B cell (primary cell): ENCODE measurements at regions not wholly inside any gene's neighbourhood (a gene's known extent, or its start where the extent isn't known, plus 50 kb on each side); places are given as distances from the start of the nearest gene placed in this dataset.

Experiments
- ATAC-seq: fragments of 200-7000 bp; cut with Tn5 transposase; one replicate; pipeline ENCODE4 v1.10.0; 2021; ENCODE audit warnings: low read depth, mild to moderate bottlenecking, moderate number of reproducible peaks, moderate library complexity
- CTCF ChIA-PET: fragments of 350-600 bp; sonication (Branson Sonifier 250); formaldehyde crosslinking; loops from one replicate; lab custom pipeline; 2021; ENCODE audit warnings: antibody characterized with exemption, inconsistent platforms; lab: Charles Lee
- POLR2A ChIA-PET: fragments of 350-600 bp; sonication (Branson Sonifier 250); formaldehyde crosslinking; loops from one replicate; lab custom pipeline; 2021; ENCODE audit warnings: antibody characterized with exemption; lab: Charles Lee
- DNase-seq: peaks from one replicate; pipeline ENCODE4 v3.0.0; 2013
- H2AFZ ChIP-seq: 2 replicates; pipeline ENCODE4 v1.6.1; 2012; ENCODE audit warnings: mild to moderate bottlenecking, low read depth, low read length; ENCODE audit not compliant: insufficient read depth, poor library complexity, severe bottlenecking
- H3K27ac ChIP-seq, 2 donors: 1 replicate in 1 of 2; 2 replicates in 1 of 2; pipeline ENCODE4 v1.5.1; 2012 to 2013; ENCODE audit warnings: low read length in 2 of 2, mild to moderate bottlenecking in 2 of 2, moderate library complexity in 1 of 2
- H3K27me3 ChIP-seq, 4 experiments: fragments of 200-600 bp in 1 of 4; sonication (generic) in 1 of 4; replicated peaks in 1 of 4; 1 replicate in 2 of 4; 2 replicates in 2 of 4; pipeline versions ENCODE4 v1.6.1 to v1.7.0; 2013 to 2016; ENCODE audit warnings: low read length in 3 of 4, mild to moderate bottlenecking in 2 of 4, mixed read lengths in 1 of 4, moderate library complexity in 1 of 4; ENCODE audit not compliant: insufficient read depth in 4 of 4, control insufficient read depth in 3 of 4; ENCODE audit errors: control extremely low read depth in 1 of 4
- H3K36me3 ChIP-seq, 2 experiments: replicated peaks in 1 of 2; 1 replicate in 1 of 2; 2 replicates in 1 of 2; pipeline versions ENCODE4 v1.6.1 to v1.7.1; 2013; ENCODE audit warnings: low read length in 1 of 2; ENCODE audit not compliant: insufficient read depth in 2 of 2, control insufficient read depth in 1 of 2; ENCODE audit errors: control extremely low read depth in 1 of 2, extremely low read depth in 1 of 2
- H3K4me1 ChIP-seq, 2 donors: fragments of 200-600 bp in 1 of 2; sonication (generic) in 1 of 2; 1 replicate in 1 of 2; 2 replicates in 1 of 2; pipeline versions ENCODE4 v1.5.1 to v1.6.1; 2013 to 2017; ENCODE audit warnings: low read length in 2 of 2; ENCODE audit not compliant: control insufficient read depth in 2 of 2, insufficient read depth in 2 of 2
- H3K4me2 ChIP-seq: replicated peaks from 2 replicates; pipeline ENCODE3; 2012; ENCODE audit warnings: mild to moderate bottlenecking, low read depth, low read length; ENCODE audit not compliant: poor library complexity, severe bottlenecking
- H3K4me3 ChIP-seq, 5 experiments: fragments of 200-600 bp in 1 of 5; sonication (generic) in 1 of 5; 1 replicate in 3 of 5; 2 replicates in 2 of 5; pipeline versions ENCODE4 v1.5.1 to v1.7.0; 2011 to 2016; ENCODE audit warnings: low read length in 4 of 5, mild to moderate bottlenecking in 4 of 5, low read depth in 2 of 5, control low read depth in 1 of 5, moderate library complexity in 1 of 5; ENCODE audit not compliant: insufficient read depth in 1 of 5; ENCODE audit errors: control extremely low read depth in 1 of 5, extremely low read depth in 1 of 5
- H3K79me2 ChIP-seq: fragments of 200-600 bp; sonication (generic); one replicate; pipeline ENCODE4 v1.6.0; 2016; ENCODE audit warnings: low read length; ENCODE audit not compliant: control insufficient read depth, insufficient read depth
- H3K9ac ChIP-seq: fragments of 200-600 bp; sonication (generic); 2 replicates; pipeline ENCODE4 v1.6.1; 2017; ENCODE audit warnings: mild to moderate bottlenecking, low read length, moderate library complexity
- H3K9me3 ChIP-seq, 3 donors: one replicate each; pipeline versions ENCODE4 v1.6.1 to v1.7.1; 2013; ENCODE audit warnings: low read length in 2 of 3; ENCODE audit not compliant: control insufficient read depth in 2 of 3, insufficient read depth in 1 of 3; ENCODE audit errors: control extremely low read depth in 1 of 3
- H4K20me1 ChIP-seq: 2 replicates; pipeline ENCODE4 v1.6.0; 2012; ENCODE audit warnings: mild to moderate bottlenecking, low read length; ENCODE audit not compliant: insufficient read depth, control insufficient read depth, poor library complexity, severe bottlenecking
- H3K27ac Mint-ChIP-seq: one replicate; pipeline ENCODE4 v1.8.0; 2021; ENCODE audit warnings: mixed read lengths
- H3K27me3 Mint-ChIP-seq: one replicate; pipeline ENCODE4 v1.8.0; 2021; ENCODE audit warnings: mixed read lengths
- H3K4me1 Mint-ChIP-seq: one replicate; pipeline ENCODE4 v1.8.0; 2021; ENCODE audit warnings: mixed read lengths
- H3K4me3 Mint-ChIP-seq: one replicate; pipeline ENCODE4 v1.8.0; 2021; ENCODE audit warnings: mixed read lengths
- H3K9me3 Mint-ChIP-seq: one replicate; pipeline ENCODE4 v1.8.0; 2022; ENCODE audit warnings: mixed read lengths; ENCODE audit not compliant: insufficient read depth
- EZH2 ChIP-seq: IDR thresholded peaks from 2 replicates; pipeline ENCODE4 v1.6.1; 2012; ENCODE audit warnings: borderline replicate concordance, low read depth, mild to moderate bottlenecking, moderate library complexity, low read length; ENCODE audit not compliant: insufficient read depth, poor library complexity, severe bottlenecking
- WGBS: methylation state at CpG from one replicate; pipeline ENCODE4 v1.1.5; 2013; ENCODE audit warnings: missing lambda C conversion rate; ENCODE audit not compliant: insufficient coverage; 5-methylcytosine and 5-hydroxymethylcytosine counted together
- intact Hi-C: fragments of 100-400 bp; cut with micrococcal nuclease; formaldehyde crosslinking; loops from one replicate; pipeline ENCODE4 v1.10.0; 2022
- TF ChIP-seq, protein P1 (sequence below): fragments of 200-600 bp; IDR thresholded peaks from one replicate; pipeline ENCODE4 v1.8.0; 2022; ENCODE audit warnings: antibody characterized with exemption, mild to moderate bottlenecking

DNA sequence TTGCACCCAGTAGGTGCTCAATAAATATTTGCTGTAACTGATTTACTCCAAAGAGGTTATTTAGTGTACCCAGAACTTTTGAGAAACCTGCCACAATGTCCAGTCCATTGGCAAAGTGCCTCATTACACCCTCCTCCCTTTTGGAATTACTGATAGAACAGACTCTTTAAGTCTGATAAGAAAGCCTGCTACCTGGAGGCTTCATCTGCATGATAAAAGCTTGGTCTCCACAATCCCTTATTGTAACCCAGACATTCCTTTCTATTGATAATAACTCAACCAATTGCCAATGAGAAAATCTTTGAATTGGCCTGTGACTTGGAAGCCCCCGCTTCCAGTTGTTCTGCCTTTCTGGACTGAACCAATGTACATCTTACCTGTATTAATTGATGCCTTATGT, 127.0 kb upstream of the FOXN2 start:
- H3K9ac ChIP-seq, result no peak overlapping the region
- peaks cover 0 to 10% of the 10 kb centered on the region in 2 donors for H3K4me1 ChIP-seq
- no peaks in the 10 kb centered on the region for H3K27me3 ChIP-seq
- no peak overlapping the region for H3K4me2 ChIP-seq
- H3K4me3 ChIP-seq, result no peak overlapping the region
- no peaks in the 10 kb centered on the region for H3K36me3 ChIP-seq
- ChIA-PET POLR2A (no interaction called here), CTCF (no interaction called here)
- H3K27me3 Mint-ChIP-seq, result no peaks in the 10 kb centered on the region
- no peak overlapping the region for H3K27ac Mint-ChIP-seq
- H3K27ac ChIP-seq, result no peak overlapping the region
- no peak for DNase-seq
- no peaks in the 10 kb centered on the region for H3K9me3 Mint-ChIP-seq
- no peak overlapping the region for H2AFZ ChIP-seq
- no peaks in the 10 kb centered on the region for H3K79me2 ChIP-seq
- no peaks in the 10 kb centered on the region for H4K20me1 ChIP-seq
- intact Hi-C loops, result no loop called here
- TF ChIP-seq, protein P1, sequence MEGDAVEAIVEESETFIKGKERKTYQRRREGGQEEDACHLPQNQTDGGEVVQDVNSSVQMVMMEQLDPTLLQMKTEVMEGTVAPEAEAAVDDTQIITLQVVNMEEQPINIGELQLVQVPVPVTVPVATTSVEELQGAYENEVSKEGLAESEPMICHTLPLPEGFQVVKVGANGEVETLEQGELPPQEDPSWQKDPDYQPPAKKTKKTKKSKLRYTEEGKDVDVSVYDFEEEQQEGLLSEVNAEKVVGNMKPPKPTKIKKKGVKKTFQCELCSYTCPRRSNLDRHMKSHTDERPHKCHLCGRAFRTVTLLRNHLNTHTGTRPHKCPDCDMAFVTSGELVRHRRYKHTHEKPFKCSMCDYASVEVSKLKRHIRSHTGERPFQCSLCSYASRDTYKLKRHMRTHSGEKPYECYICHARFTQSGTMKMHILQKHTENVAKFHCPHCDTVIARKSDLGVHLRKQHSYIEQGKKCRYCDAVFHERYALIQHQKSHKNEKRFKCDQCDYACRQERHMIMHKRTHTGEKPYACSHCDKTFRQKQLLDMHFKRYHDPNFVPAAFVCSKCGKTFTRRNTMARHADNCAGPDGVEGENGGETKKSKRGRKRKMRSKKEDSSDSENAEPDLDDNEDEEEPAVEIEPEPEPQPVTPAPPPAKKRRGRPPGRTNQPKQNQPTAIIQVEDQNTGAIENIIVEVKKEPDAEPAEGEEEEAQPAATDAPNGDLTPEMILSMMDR, result no peak
- H3K9me3 ChIP-seq, result no peaks in the 10 kb centered on the region
- H3K4me3 Mint-ChIP-seq, result no peak overlapping the region
- no peak for ATAC-seq
- peaks cover 13% of the 10 kb centered on the region for H3K4me1 Mint-ChIP-seq
- 100% methylated on average over 1 of the region's 1 CpG for WGBS

DNA sequence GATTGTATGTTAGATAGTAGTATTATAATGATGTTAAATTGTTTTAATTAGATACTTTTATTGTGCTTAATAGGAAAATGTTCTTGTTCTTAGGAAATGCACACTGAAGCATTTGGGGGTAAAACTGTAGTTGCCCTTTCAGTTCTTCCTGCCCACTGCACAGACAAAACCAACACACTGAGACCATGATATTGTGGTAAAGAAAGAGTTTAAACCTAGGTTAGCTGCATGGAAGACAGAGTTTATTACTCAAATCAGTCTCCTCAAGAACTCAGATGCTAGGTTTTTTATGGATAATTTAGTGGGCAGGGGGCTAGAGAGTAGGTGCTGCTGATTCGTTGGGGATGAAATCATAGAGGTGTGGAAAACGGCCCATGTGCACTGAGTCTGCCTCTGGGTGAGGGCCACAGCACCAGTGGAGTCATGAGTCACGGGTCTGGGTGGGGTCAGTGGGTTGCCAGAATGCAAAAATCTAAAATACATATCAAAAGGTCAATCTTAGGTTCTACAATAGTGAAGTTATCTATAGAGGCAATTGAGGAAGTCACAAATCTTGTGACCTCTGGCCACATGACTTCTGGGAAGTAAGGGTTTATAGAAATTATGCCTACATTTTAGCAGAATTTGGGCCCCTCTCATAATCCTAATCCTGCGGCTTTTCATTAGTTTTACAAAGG, 124.8 kb upstream of the FOXN2 start:
- Histone ChIP-seq H3K4me3 (no peak overlapping the region), H3K9me3 (no peaks in the 10 kb centered on the region), H3K4me1 (peaks cover 0 to 10% of the 10 kb centered on the region in 2 donors), H4K20me1 (no peaks in the 10 kb centered on the region), H3K79me2 (no peaks in the 10 kb centered on the region), H3K36me3 (no peaks in the 10 kb centered on the region), H3K4me2 (no peak overlapping the region), H2AFZ (no peak overlapping the region), H3K9ac (no peak overlapping the region), H3K27ac (no peak overlapping the region), H3K27me3 (no peaks in the 10 kb centered on the region)
- intact Hi-C loops, result no loop called here
- WGBS, result 69% methylated on average over 2 of the region's 4 CpGs
- H3K4me1 Mint-ChIP-seq, result peaks cover 13% of the 10 kb centered on the region
- ATAC-seq (no peak), DNase-seq (no peak)
- no peaks in the 10 kb centered on the region for H3K27me3 Mint-ChIP-seq
- ChIA-PET CTCF (no interaction called here), POLR2A (no interaction called here)
- no peak for TF ChIP-seq EZH2
- TF ChIP-seq, protein P1, result no peak
- H3K9me3 Mint-ChIP-seq, result no peaks in the 10 kb centered on the region
- H3K27ac Mint-ChIP-seq, result peak overlapping the region; percentile 28
- H3K4me3 Mint-ChIP-seq, result no peak overlapping the region
